Activated T-cell treated with anti-CD3 and anti-CD28 coated beads, Interleukin-2, amount 50 U/mL, for 48 hours (primary cell): ENCODE measurements at regions not wholly inside any gene's neighbourhood (a gene's known extent, or its start where the extent isn't known, plus 50 kb on each side); places are given as distances from the start of the nearest gene placed in this dataset.

Experiments
- DNase-seq, 2 experiments: peaks; one replicate each; pipeline ENCODE4 v3.0.0-alpha.2; 2020

- no peak for DNase-seq
These were observed 383.7 kb upstream of the SLC14A2 start for GRCh38 chr18:45231617-45232016.

GRCh38 chr18:45232061-45232460, 383.2 kb upstream of the SLC14A2 start:
- no peak for DNase-seq

- no peak for DNase-seq
These were observed 378.6 kb upstream of the SLC14A2 start for GRCh38 chr18:45236676-45237075.

- no peak for DNase-seq
These were observed 377.8 kb upstream of the SLC14A2 start for GRCh38 chr18:45237343-45238098.

- no peak for DNase-seq
These were observed 374.0 kb upstream of the SLC14A2 start for GRCh38 chr18:45241271-45241670.

- no peak for DNase-seq
These were observed 373.2 kb upstream of the SLC14A2 start for GRCh38 chr18:45241982-45242565.

- DNase-seq = no peak
These were observed 371.8 kb upstream of the SLC14A2 start for GRCh38 chr18:45243340-45244110.

GRCh38 chr18:45245091-45245511, 370.2 kb upstream of the SLC14A2 start:
- no peak for DNase-seq

- no peak for DNase-seq
These were observed 366.9 kb upstream of the SLC14A2 start for GRCh38 chr18:45248240-45248903.

GRCh38 chr18:45249246-45249661, 366.0 kb upstream of the SLC14A2 start:
- DNase-seq = no peak

GRCh38 chr18:45250479-45250878, 364.8 kb upstream of the SLC14A2 start:
- no peak for DNase-seq

GRCh38 chr18:45251236-45251635, 364.0 kb upstream of the SLC14A2 start:
- DNase-seq = no peak

- no peak for DNase-seq
These were observed 362.8 kb upstream of the SLC14A2 start for GRCh38 chr18:45252474-45252873.

- DNase-seq = no peak
These were observed 362.2 kb upstream of the SLC14A2 start for GRCh38 chr18:45253056-45253565.

GRCh38 chr18:45253973-45254708, 361.1 kb upstream of the SLC14A2 start:
- no peak for DNase-seq

- DNase-seq = no peak
These were observed 360.6 kb upstream of the SLC14A2 start for GRCh38 chr18:45254709-45255082.

- no peak for DNase-seq
These were observed 359.9 kb upstream of the SLC14A2 start for GRCh38 chr18:45255197-45255890.

GRCh38 chr18:45260125-45260524, 355.2 kb upstream of the SLC14A2 start:
- no peak for DNase-seq

- no peak for DNase-seq
These were observed 349.3 kb upstream of the SLC14A2 start for GRCh38 chr18:45266023-45266422.

GRCh38 chr18:45267622-45268021, 347.7 kb upstream of the SLC14A2 start:
- DNase-seq = no peak

- no peak for DNase-seq
These were observed 346.7 kb upstream of the SLC14A2 start for GRCh38 chr18:45268583-45268982.

- no peak for DNase-seq
These were observed 344.9 kb upstream of the SLC14A2 start for GRCh38 chr18:45270289-45270771.
